H1 (cell line): ENCODE measurements at regions not wholly inside any gene's neighbourhood (a gene's known extent, or its start where the extent isn't known, plus 50 kb on each side); places are given as distances from the start of the nearest gene placed in this dataset.

ENCODE experiments used
- CTCF ChIA-PET: fragments of 300-600 bp; sonication (Branson Sonifier 250); formaldehyde crosslinking; loops from one replicate; lab custom pipeline; 2021; ENCODE audit not compliant: partially characterized antibody; lab: Charles Lee
- POLR2A ChIA-PET: fragments of 300-600 bp; sonication (Branson Sonifier 250); formaldehyde crosslinking; loops from one replicate; lab custom pipeline; 2021; ENCODE audit warnings: inconsistent platforms; ENCODE audit not compliant: partially characterized antibody; lab: Charles Lee
- DNase-seq, 2 experiments: peaks; one replicate each; pipeline versions ENCODE4 v3.0.0 to v3.0.0-alpha.2; 2010 to 2022; ENCODE audit warnings: low spot score in 2 of 2, low read depth in 1 of 2, mixed read lengths in 1 of 2
- FAIRE-seq: peaks from 2 replicates; lab custom pipeline; 2011; peaks lifted over from hg19 to GRCh38; lab: Jason Lieb, UNC
- H2AFZ ChIP-seq: 2 replicates; pipeline ENCODE4 v1.8.1; 2012; ENCODE audit warnings: low read length, inconsistent platforms
- H2AK5ac ChIP-seq: 2 replicates; pipeline ENCODE4 v1.6.1; 2013; ENCODE audit warnings: low read depth, low read length
- H2BK120ac ChIP-seq: replicated peaks from 2 replicates; pipeline ENCODE3; 2013; ENCODE audit warnings: low read depth, low read length, inconsistent platforms
- H2BK12ac ChIP-seq: 2 replicates; pipeline ENCODE4 v1.6.1; 2013; ENCODE audit warnings: low read depth, low read length
- H2BK15ac ChIP-seq: 2 replicates; pipeline ENCODE4 v1.6.1; 2013; ENCODE audit warnings: low read length
- H2BK20ac ChIP-seq: 2 replicates; pipeline ENCODE4 v1.6.1; 2013; ENCODE audit warnings: low read length
- H2BK5ac ChIP-seq: 2 replicates; pipeline ENCODE4 v1.6.1; 2013; ENCODE audit warnings: low read depth, low read length
- H3K14ac ChIP-seq: 2 replicates; pipeline ENCODE4 v1.6.1; 2013; ENCODE audit warnings: inconsistent platforms; ENCODE audit not compliant: insufficient read length
- H3K18ac ChIP-seq: 2 replicates; pipeline ENCODE4 v1.6.1; 2013; ENCODE audit warnings: low read length; ENCODE audit errors: extremely low read depth
- H3K23ac ChIP-seq: 2 replicates; pipeline ENCODE4 v1.6.1; 2013; ENCODE audit warnings: inconsistent platforms; ENCODE audit not compliant: insufficient read length
- H3K23me2 ChIP-seq: 2 replicates; pipeline ENCODE4 v1.6.1; 2013; ENCODE audit warnings: low read depth, low read length
- H3K27ac ChIP-seq: 2 replicates; pipeline ENCODE4 v1.6.1; 2011; ENCODE audit warnings: low read depth, low read length, inconsistent platforms
- H3K27me3 ChIP-seq, 4 experiments: replicated peaks in 1 of 4; 1 replicate in 1 of 4; 2 replicates in 3 of 4; pipeline versions ENCODE4 v1.6.1 to v1.8.1; 2011 to 2013; ENCODE audit warnings: low read length in 3 of 4, mild to moderate bottlenecking in 3 of 4, inconsistent platforms in 2 of 4, mixed read lengths in 2 of 4, moderate library complexity in 1 of 4; ENCODE audit not compliant: control insufficient read depth in 3 of 4, insufficient read depth in 3 of 4; ENCODE audit errors: extremely low read depth in 1 of 4
- H3K36me3 ChIP-seq, 4 experiments: 2 replicates each; pipeline versions ENCODE4 v1.6.1 to v1.8.1; 2011 to 2013; ENCODE audit warnings: mild to moderate bottlenecking in 4 of 4, low read length in 3 of 4, moderate library complexity in 2 of 4, control low read depth in 1 of 4, inconsistent platforms in 1 of 4; ENCODE audit not compliant: insufficient read depth in 4 of 4, control insufficient read depth in 2 of 4
- H3K4ac ChIP-seq: replicated peaks from 2 replicates; pipeline ENCODE3; 2013; ENCODE audit warnings: low read length, low read depth, mixed read lengths, inconsistent platforms; ENCODE audit not compliant: insufficient read length
- H3K4me1 ChIP-seq, 4 experiments: replicated peaks in 1 of 4; 1 replicate in 1 of 4; 2 replicates in 3 of 4; pipeline versions ENCODE4 v1.6.1 to v1.8.1; 2011 to 2013; ENCODE audit warnings: low read length in 3 of 4, inconsistent platforms in 2 of 4, mixed read lengths in 1 of 4; ENCODE audit not compliant: insufficient read depth in 4 of 4, control insufficient read depth in 3 of 4
- H3K4me2 ChIP-seq, 2 experiments: 2 replicates each; pipeline versions ENCODE4 v1.6.1 to v1.8.1; 2011 to 2013; ENCODE audit warnings: low read depth in 2 of 2, low read length in 2 of 2, control low read depth in 1 of 2, inconsistent platforms in 1 of 2, mild to moderate bottlenecking in 1 of 2; ENCODE audit not compliant: insufficient read depth in 1 of 2
- H3K4me3 ChIP-seq, 4 experiments: fragments of 200-600, 300-600 bp in 1 of 4; sonication (generic), shearing (Covaris generic), sonication (Bioruptor Twin) in 1 of 4; 2 replicates each; pipeline versions ENCODE4 v1.5.1 to v1.8.1; 2011 to 2016; ENCODE audit warnings: low read length in 4 of 4, low read depth in 3 of 4, control low read depth in 2 of 4, inconsistent platforms in 2 of 4, mild to moderate bottlenecking in 2 of 4, mixed read lengths in 1 of 4, moderate library complexity in 1 of 4; ENCODE audit not compliant: insufficient read depth in 2 of 4; ENCODE audit errors: extremely low read depth in 1 of 4
- H3K56ac ChIP-seq: replicated peaks from 2 replicates; pipeline ENCODE3; 2013; ENCODE audit warnings: low read depth, mild to moderate bottlenecking, mixed read lengths, low read length, inconsistent platforms; ENCODE audit not compliant: insufficient read length
- H3K79me1 ChIP-seq: 2 replicates; pipeline ENCODE4 v1.6.1; 2013; ENCODE audit warnings: low read depth, low read length, control low read depth
- H3K79me2 ChIP-seq, 2 experiments: 2 replicates each; pipeline versions ENCODE4 v1.6.1 to v1.8.1; 2012 to 2013; ENCODE audit warnings: low read length in 2 of 2, mild to moderate bottlenecking in 2 of 2, inconsistent platforms in 1 of 2; ENCODE audit not compliant: insufficient read depth in 2 of 2, control insufficient read depth in 1 of 2
- H3K9ac ChIP-seq, 4 experiments: replicated peaks in 1 of 4; 1 replicate in 1 of 4; 2 replicates in 3 of 4; pipeline versions ENCODE4 v1.6.1 to v1.8.1; 2011 to 2013; ENCODE audit warnings: low read depth in 3 of 4, low read length in 3 of 4, control low read depth in 2 of 4, mild to moderate bottlenecking in 2 of 4, moderate library complexity in 2 of 4, inconsistent platforms in 1 of 4; ENCODE audit errors: extremely low read depth in 1 of 4
- H3K9me3 ChIP-seq, 2 experiments: 2 replicates each; pipeline versions ENCODE4 v1.6.1 to v1.8.1; 2012 to 2013; ENCODE audit warnings: mild to moderate bottlenecking in 2 of 2, moderate library complexity in 2 of 2, control low read depth in 1 of 2, inconsistent platforms in 1 of 2, low read depth in 1 of 2, low read length in 1 of 2, mixed read lengths in 1 of 2; ENCODE audit not compliant: insufficient read depth in 2 of 2
- H4K20me1 ChIP-seq, 2 experiments: replicated peaks in 1 of 2; 2 replicates each; pipeline versions ENCODE3 to v1.8.1; 2011 to 2013; ENCODE audit warnings: inconsistent platforms in 2 of 2, low read length in 2 of 2, mild to moderate bottlenecking in 1 of 2; ENCODE audit not compliant: insufficient read depth in 2 of 2, control insufficient read depth in 1 of 2
- H4K5ac ChIP-seq: 2 replicates; pipeline ENCODE4 v1.6.1; 2013; ENCODE audit warnings: low read length, low read depth, mixed read lengths, inconsistent platforms; ENCODE audit not compliant: insufficient read length
- H4K8ac ChIP-seq: 2 replicates; pipeline ENCODE4 v1.8.0; 2013; ENCODE audit warnings: mild to moderate bottlenecking, moderate library complexity, low read length, inconsistent platforms; ENCODE audit not compliant: insufficient read depth; ENCODE audit errors: extremely low read depth
- H4K91ac ChIP-seq: replicated peaks from 2 replicates; pipeline ENCODE3; 2013; ENCODE audit warnings: low read length, mixed read lengths, inconsistent platforms; ENCODE audit not compliant: insufficient read length
- CEBPB ChIP-seq: IDR thresholded peaks from 2 replicates; pipeline ENCODE4 v1.6.1; 2012; ENCODE audit warnings: low read depth, low read length
- HDAC6 ChIP-seq: IDR thresholded peaks from one replicate; pipeline ENCODE4 v1.7.1; 2012; ENCODE audit warnings: low read depth, mild to moderate bottlenecking, inconsistent platforms, low read length, moderate library complexity
- JUN ChIP-seq: IDR thresholded peaks from 2 replicates; pipeline ENCODE4 v1.6.1; 2011; ENCODE audit warnings: low read depth, mild to moderate bottlenecking, improper control_type of control experiment, low read length
- JUND ChIP-seq: IDR thresholded peaks from 2 replicates; pipeline ENCODE4 v1.6.1; 2011; ENCODE audit warnings: mild to moderate bottlenecking, improper control_type of control experiment, low read length
- NANOG ChIP-seq: IDR thresholded peaks from 2 replicates; pipeline ENCODE4 v1.6.1; 2011; ENCODE audit warnings: low read length, low read depth, mild to moderate bottlenecking, inconsistent platforms; ENCODE audit not compliant: insufficient read depth, poor library complexity, severe bottlenecking
- NRF1 ChIP-seq: IDR thresholded peaks from 2 replicates; pipeline ENCODE4 v1.6.1; 2011; ENCODE audit warnings: mild to moderate bottlenecking, low read depth, low read length, improper control_type of control experiment
- POU5F1 ChIP-seq: IDR thresholded peaks from 2 replicates; pipeline ENCODE4 v1.6.1; 2011; ENCODE audit warnings: low read depth, mild to moderate bottlenecking, low read length, moderate library complexity
- RAD21 ChIP-seq, 2 experiments: IDR thresholded peaks in 1 of 2; conservative IDR thresholded peaks in 1 of 2; 2 replicates each; pipeline ENCODE4 v1.6.1; 2011; ENCODE audit warnings: low read depth in 2 of 2, low read length in 2 of 2, improper control_type of control experiment in 1 of 2, inconsistent platforms in 1 of 2, mild to moderate bottlenecking in 1 of 2, moderate library complexity in 1 of 2
- SIX5 ChIP-seq: IDR thresholded peaks from 2 replicates; pipeline ENCODE4 v1.6.1; 2011; ENCODE audit warnings: mild to moderate bottlenecking, low read depth, low read length
- TBP ChIP-seq: IDR thresholded peaks from 2 replicates; pipeline ENCODE4 v1.6.1; 2011; ENCODE audit warnings: low read depth, low read length, improper control_type of control experiment
- WGBS, 2 experiments: shearing (Covaris generic) in 1 of 2; methylation state at CpG; one replicate each; pipeline versions ENCODE4 v1.1.6 to v1.1.7; 2013 to 2015; ENCODE audit warnings: low lambda C conversion rate in 2 of 2, mixed read lengths in 2 of 2, inconsistent platforms in 1 of 2, low coverage in 1 of 2, missing lambda C conversion rate in 1 of 2; ENCODE audit not compliant: insufficient replicate concordance in 2 of 2, insufficient coverage in 1 of 2, insufficient read length in 1 of 2; ENCODE audit errors: extremely low coverage in 1 of 2, missing lambda C conversion rate in 1 of 2; 5-methylcytosine and 5-hydroxymethylcytosine counted together

DNA sequence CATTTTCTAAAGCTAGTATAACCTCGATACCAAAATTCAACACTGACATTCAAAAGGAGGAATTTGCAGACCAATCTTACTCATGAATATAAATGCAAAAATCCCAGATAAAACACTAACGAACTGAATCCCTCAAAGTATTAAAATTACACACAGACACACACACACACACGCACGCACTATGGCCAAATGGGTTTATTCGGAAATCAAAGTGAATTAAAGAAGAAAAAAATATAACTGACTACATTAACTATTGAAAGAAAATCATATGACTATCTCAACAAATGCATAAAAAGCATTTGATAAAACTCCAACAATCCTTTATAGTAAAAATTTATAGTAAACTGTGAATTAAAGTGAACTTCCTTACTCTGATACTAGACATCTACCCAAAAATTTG is 97.9 kb upstream of the HNRNPA3 start:
- ChIA-PET POLR2A (no interaction called here), CTCF (interaction anchor here (0.6 kb wide), 1 partner anchor 291 kb away, joined by 3 read pairs; no protein-coding TSS in a partner anchor)
- H4K91ac ChIP-seq, result no peak overlapping the region
- no peaks in the 10 kb centered on the region for H3K79me1 ChIP-seq
- no peaks in the 10 kb centered on the region for H3K9me3 ChIP-seq
- 87% methylated on average over 5 of the region's 5 CpGs; no CpG with 5 or more reads in 1 of the 2 experiments for WGBS, 2 experiments
- no peak overlapping the region for H3K56ac ChIP-seq
- H2BK20ac ChIP-seq, result no peak overlapping the region
- no peak overlapping the region for H4K8ac ChIP-seq
- H2BK120ac ChIP-seq, result no peak overlapping the region
- no peaks in the 10 kb centered on the region for H3K79me2 ChIP-seq
- H3K23ac ChIP-seq, result no peak overlapping the region
- no peaks in the 10 kb centered on the region for H3K27me3 ChIP-seq
- no peaks in the 10 kb centered on the region for H4K20me1 ChIP-seq
- H3K23me2 ChIP-seq, result no peaks in the 10 kb centered on the region
- no peak overlapping the region for H3K4ac ChIP-seq
- H3K36me3 ChIP-seq, result no peaks in the 10 kb centered on the region
- H2BK15ac ChIP-seq, result no peak overlapping the region
- no peaks in the 10 kb centered on the region for H3K4me1 ChIP-seq
- no peak overlapping the region for H4K5ac ChIP-seq
- no peak overlapping the region for H2AK5ac ChIP-seq
- H3K9ac ChIP-seq, result no peak overlapping the region
- H3K27ac ChIP-seq, result no peak overlapping the region
- H3K4me3 ChIP-seq, result no peak overlapping the region
- no peak overlapping the region for H3K18ac ChIP-seq
- no peak overlapping the region for H2AFZ ChIP-seq
- no peak for FAIRE-seq
- no peak overlapping the region for H2BK12ac ChIP-seq
- H3K14ac ChIP-seq, result no peak overlapping the region
- no peak overlapping the region for H2BK5ac ChIP-seq
- H3K4me2 ChIP-seq, result no peak overlapping the region
- no peak for DNase-seq
- TF ChIP-seq SIX5, result no peak
- no peak for TF ChIP-seq NANOG
- TF ChIP-seq JUND, result no peak
- TF ChIP-seq HDAC6, result no peak
- TF ChIP-seq RAD21 (IDR thresholded peaks at IDR 0.05 in 1 of 2, conservative IDR thresholded peaks at IDR 0.05 in 1 of 2; ENCODE audit: low read depth in 2 of 2, low read length in 2 of 2), result no peak
- no peak for TF ChIP-seq TBP
- TF ChIP-seq CEBPB, result no peak
- no peak for TF ChIP-seq POU5F1
- no peak for TF ChIP-seq JUN
- TF ChIP-seq NRF1, result no peak
